HCT116 (cell line): ENCODE measurements at regions not wholly inside any gene's neighbourhood (a gene's known extent, or its start where the extent isn't known, plus 50 kb on each side); places are given as distances from the start of the nearest gene placed in this dataset.

Experiments
- ATAC-seq: fragments of 200-7000 bp; cut with Tn5 transposase; 2 replicates; pipeline ENCODE4 v1.9.1; 2020; ENCODE audit warnings: mild to moderate bottlenecking, moderate library complexity
- BruUV-seq: library from RNA; stranded (reverse); fragments of 400-500 nt; replicated peaks from 2 replicates; lab custom pipeline; 2021; lab: Mats Ljungman, UMichigan
- CTCF ChIA-PET: fragments of 300-600 bp; sonication (Branson Sonifier 250); formaldehyde crosslinking; loops from one replicate; lab custom pipeline; 2021; ENCODE audit warnings: antibody characterized with exemption; lab: Charles Lee
- POLR2A ChIA-PET: fragments of 300-600, 350-600 bp; sonication (Branson Sonifier 250); formaldehyde crosslinking; loops from one replicate; lab custom pipeline; 2021; ENCODE audit warnings: antibody characterized with exemption; lab: Charles Lee
- RAD21 ChIA-PET, 2 experiments: fragments of 300-600 bp; sonication (Branson Sonifier 250); formaldehyde crosslinking; loops; one replicate each; lab custom pipeline; 2023; ENCODE audit warnings: low total read pairs in 2 of 2; ENCODE audit not compliant: uncharacterized antibody in 2 of 2, unreplicated experiment in 2 of 2, low non-redundant PET in 1 of 2; lab: Charles Lee
- DNase-seq: peaks from one replicate; pipeline ENCODE4 v3.0.0-alpha.2; 2010; ENCODE audit warnings: low read depth, low spot score
- H2AFZ ChIP-seq: fragments of 200-600 bp; shearing (Covaris generic), sonication (generic); 2 replicates; pipeline ENCODE4 v1.6.1; 2017; ENCODE audit warnings: low read depth, mixed run types, mixed read lengths, antibody characterized with exemption, low read length; ENCODE audit not compliant: poor library complexity, severe bottlenecking
- H3K27ac ChIP-seq: 2 replicates; pipeline ENCODE4 v1.5.1; 2012; ENCODE audit warnings: low read depth, low read length
- H3K27me3 ChIP-seq: fragments of 200-600 bp; sonication (generic); 2 replicates; pipeline ENCODE4 v1.6.1; 2016; ENCODE audit warnings: mixed run types, low read length, mixed read lengths; ENCODE audit not compliant: insufficient read depth
- H3K36me3 ChIP-seq, 2 experiments: fragments of 200-500 bp in 1 of 2; fragments of 200-600 bp in 1 of 2; sonication (Bioruptor generic) in 1 of 2; sonication (generic) in 1 of 2; 2 replicates each; pipeline versions ENCODE4 v1.5.1 to v1.6.1; 2014 to 2016; ENCODE audit warnings: low read length in 2 of 2, inconsistent platforms in 1 of 2, mixed read lengths in 1 of 2, mixed run types in 1 of 2; ENCODE audit not compliant: insufficient read depth in 2 of 2, control insufficient read depth in 1 of 2
- H3K4me1 ChIP-seq, 2 experiments: fragments of 200-600 bp in 1 of 2; sonication (generic) in 1 of 2; 2 replicates each; pipeline versions ENCODE4 v1.5.1 to v1.6.1; 2012 to 2017; ENCODE audit warnings: low read length in 2 of 2, inconsistent platforms in 1 of 2, mild to moderate bottlenecking in 1 of 2, mixed read lengths in 1 of 2, mixed run types in 1 of 2, moderate library complexity in 1 of 2; ENCODE audit not compliant: insufficient read depth in 2 of 2, control insufficient read depth in 1 of 2
- H3K4me2 ChIP-seq: fragments of 200-600 bp; sonication (generic); 2 replicates; pipeline ENCODE4 v1.6.1; 2017; ENCODE audit warnings: mixed run types, low read length, mixed read lengths
- H3K4me3 ChIP-seq, 2 experiments: fragments of 200-600 bp in 1 of 2; sonication (generic) in 1 of 2; replicated peaks in 1 of 2; 2 replicates each; pipeline ENCODE4 v1.5.1; 2011 to 2016; ENCODE audit warnings: low read length in 2 of 2, control low read depth in 1 of 2, low read depth in 1 of 2, mild to moderate bottlenecking in 1 of 2, mixed read lengths in 1 of 2, mixed run types in 1 of 2
- H3K79me2 ChIP-seq: fragments of 200-600 bp; sonication (generic); 2 replicates; pipeline ENCODE4 v1.6.1; 2017; ENCODE audit warnings: mild to moderate bottlenecking, mixed run types, low read length, moderate library complexity, mixed read lengths; ENCODE audit not compliant: insufficient read depth
- H3K9ac ChIP-seq: fragments of 200-600 bp; sonication (generic); 2 replicates; pipeline ENCODE4 v1.6.1; 2016; ENCODE audit warnings: low read length, mixed read lengths
- H3K9me2 ChIP-seq: fragments of 200-600 bp; sonication (generic), shearing (Covaris generic); 2 replicates; pipeline ENCODE4 v1.6.1; 2017; ENCODE audit warnings: mixed run types, mild to moderate bottlenecking, moderate library complexity; ENCODE audit not compliant: insufficient read depth
- H3K9me3 ChIP-seq, 2 experiments: fragments of 200-500 bp in 1 of 2; fragments of 200-600 bp in 1 of 2; sonication (Bioruptor generic) in 1 of 2; sonication (generic) in 1 of 2; 2 replicates each; pipeline ENCODE4 v1.6.1; 2014 to 2017; ENCODE audit warnings: low read length in 2 of 2, mixed read lengths in 2 of 2, inconsistent platforms in 1 of 2, low read depth in 1 of 2, mild to moderate bottlenecking in 1 of 2, mixed run types in 1 of 2, moderate library complexity in 1 of 2; ENCODE audit not compliant: control insufficient read depth in 1 of 2, insufficient read depth in 1 of 2
- H4K20me1 ChIP-seq: fragments of 200-600 bp; sonication (generic), shearing (Covaris generic); 2 replicates; pipeline ENCODE4 v1.6.1; 2017; ENCODE audit warnings: mixed run types, mild to moderate bottlenecking, moderate library complexity; ENCODE audit not compliant: insufficient read depth
- ATF3 ChIP-seq: IDR thresholded peaks from 2 replicates; pipeline ENCODE4 v1.6.1; 2012
- CBX3 ChIP-seq: IDR thresholded peaks from 2 replicates; pipeline ENCODE4 v1.6.1; 2012; ENCODE audit warnings: low read depth
- CEBPB ChIP-seq: IDR thresholded peaks from 2 replicates; pipeline ENCODE4 v1.6.1; 2012; ENCODE audit warnings: low read depth
- CTCF ChIP-seq, 3 experiments: fragments of 200-600 bp in 1 of 3; sonication (generic) in 1 of 3; IDR thresholded peaks in 2 of 3; conservative IDR thresholded peaks in 1 of 3; 2 replicates each; pipeline ENCODE4 v1.5.1; 2012 to 2017; ENCODE audit warnings: low read depth in 2 of 3, low read length in 2 of 3, antibody characterized with exemption in 1 of 3, borderline replicate concordance in 1 of 3, control low read depth in 1 of 3, mild to moderate bottlenecking in 1 of 3, mixed read lengths in 1 of 3, mixed run types in 1 of 3, moderate library complexity in 1 of 3; ENCODE audit not compliant: insufficient read depth in 1 of 3
- EGR1 ChIP-seq: IDR thresholded peaks from 2 replicates; pipeline ENCODE4 v1.6.1; 2012; ENCODE audit warnings: low read depth
- ELF1 ChIP-seq: IDR thresholded peaks from 2 replicates; pipeline ENCODE4 v1.6.1; 2012; ENCODE audit warnings: low read depth, borderline replicate concordance
- EZH2 ChIP-seq: fragments of 200-600 bp; sonication (generic); IDR thresholded peaks from 2 replicates; pipeline ENCODE4 v1.6.1; 2017; ENCODE audit warnings: antibody characterized with exemption, mixed run types
- EZH2phosphoT487 ChIP-seq: fragments of 200-600 bp; IDR thresholded peaks from 2 replicates; pipeline ENCODE4 v1.6.1; 2018; ENCODE audit warnings: antibody characterized with exemption, borderline replicate concordance
- FOSL1 ChIP-seq: IDR thresholded peaks from 2 replicates; pipeline ENCODE4 v1.6.1; 2012; ENCODE audit warnings: low read depth
- JUND ChIP-seq: IDR thresholded peaks from 2 replicates; pipeline ENCODE4 v1.6.1; 2012
- MAX ChIP-seq: IDR thresholded peaks from 2 replicates; pipeline ENCODE4 v1.6.1; 2012
- POLR2A ChIP-seq: IDR thresholded peaks from 2 replicates; pipeline ENCODE4 v1.7.0; 2011; ENCODE audit warnings: borderline replicate concordance; ENCODE audit not compliant: insufficient read depth, insufficient read length; ENCODE audit errors: extremely low read depth
- POLR2AphosphoS5 ChIP-seq: IDR thresholded peaks from 2 replicates; pipeline ENCODE4 v1.6.1; 2011; ENCODE audit warnings: mild to moderate bottlenecking, low read depth, low read length, moderate library complexity
- RAD21 ChIP-seq: IDR thresholded peaks from 2 replicates; pipeline ENCODE4 v1.6.1; 2012; ENCODE audit warnings: low read depth, mild to moderate bottlenecking
- SIN3A ChIP-seq: IDR thresholded peaks from 2 replicates; pipeline ENCODE4 v1.6.1; 2012; ENCODE audit warnings: low read depth
- SRF ChIP-seq: IDR thresholded peaks from 2 replicates; pipeline ENCODE4 v1.6.1; 2012; ENCODE audit warnings: low read depth
- YY1 ChIP-seq: IDR thresholded peaks from 2 replicates; pipeline ENCODE4 v1.6.1; 2011; ENCODE audit warnings: low read length, low read depth, moderate library complexity, mild to moderate bottlenecking; ENCODE audit not compliant: insufficient replicate concordance; ENCODE audit errors: extremely low read depth
- ZBTB33 ChIP-seq: IDR thresholded peaks from 2 replicates; pipeline ENCODE4 v1.6.1; 2011; ENCODE audit warnings: mild to moderate bottlenecking, low read length, moderate library complexity; ENCODE audit not compliant: insufficient replicate concordance; ENCODE audit errors: extremely low read depth
- ZFX ChIP-seq: fragments of 450-650 bp; IDR thresholded peaks from 2 replicates; pipeline ENCODE4 v1.6.1; 2017
- ZNF274 ChIP-seq: fragments of 200-500 bp; sonication (Bioruptor generic); IDR thresholded peaks from 2 replicates; pipeline ENCODE4 v1.6.1; 2014; ENCODE audit warnings: mild to moderate bottlenecking, low read depth, low read length, inconsistent platforms
- intact Hi-C: fragments of 100-400 bp; cut with micrococcal nuclease; formaldehyde crosslinking; loops from 2 replicates; pipeline ENCODE4 v1.10.0; 2022

DNA sequence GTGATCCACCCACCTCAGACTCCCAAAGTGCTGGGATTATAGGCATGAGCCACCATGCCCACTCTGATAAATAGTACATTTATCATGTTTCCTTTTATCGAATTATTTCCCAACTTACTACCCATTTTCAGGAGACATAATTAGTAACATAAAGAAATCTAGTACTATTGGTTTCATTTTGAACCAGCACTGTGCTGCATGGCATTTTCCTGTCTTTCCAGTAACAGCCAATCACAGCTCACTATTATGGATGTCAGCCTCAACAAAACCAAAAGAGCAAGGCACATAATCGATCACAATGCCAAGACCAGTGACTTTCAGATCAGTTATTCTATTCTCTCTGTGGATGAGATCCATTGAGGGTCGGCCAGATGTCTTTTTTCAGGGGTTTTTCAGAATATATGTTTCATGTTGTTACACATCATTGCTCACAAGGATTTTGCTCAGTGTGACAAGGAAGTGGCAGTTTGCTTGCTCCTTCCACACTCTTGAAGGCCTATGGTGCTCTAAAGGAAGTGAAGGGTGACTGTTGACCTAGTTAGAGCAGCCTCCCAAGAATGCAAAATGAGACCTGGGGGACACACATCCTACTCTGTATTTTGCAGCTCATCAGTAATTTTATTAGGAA lies 233.4 kb downstream of the KCNRG start:
- no peak for ATAC-seq
- H3K9me2 ChIP-seq = no peaks in the 10 kb centered on the region
- 0 out of 2 replicates have a peak, but pooled peaks cover 3% of the 10 kb centered on the region for H3K27me3 ChIP-seq
- no peaks in the 10 kb centered on the region for H3K79me2 ChIP-seq
- CTCF ChIA-PET = no interaction called here
- H3K4me2 ChIP-seq = no peak overlapping the region
- H3K4me1 ChIP-seq = peaks cover 20 to 22% of the 10 kb centered on the region in 2 experiments
- no peak for TF ChIP-seq MAX
- no peak for TF ChIP-seq SIN3A
- TF ChIP-seq RAD21 = no peak
- no peak for TF ChIP-seq CEBPB
- TF ChIP-seq CTCF (IDR thresholded peaks at IDR 0.05 in 2 of 3, conservative IDR thresholded peaks at IDR 0.05 in 1 of 3; ENCODE audit: borderline replicate concordance in 1 of 3, insufficient read depth in 1 of 3, low read depth in 2 of 3, low read length in 2 of 3) = no peak
- TF ChIP-seq ZBTB33 = no peak
- TF ChIP-seq FOSL1 = no peak
- no peak for TF ChIP-seq ELF1
- no peak for TF ChIP-seq ATF3
- TF ChIP-seq EZH2 = no peak
- TF ChIP-seq ZFX = no peak
- no peak for TF ChIP-seq EZH2phosphoT487
- TF ChIP-seq CBX3 = no peak
- no peak for TF ChIP-seq YY1
- TF ChIP-seq POLR2A = no peak
- no peak for TF ChIP-seq EGR1
- TF ChIP-seq POLR2AphosphoS5 = no peak
- TF ChIP-seq SRF = no peak
- no peak for TF ChIP-seq ZNF274
- no peak for TF ChIP-seq JUND
- TF ChIP-seq, all 23 proteins: peak for 0
- H3K36me3 ChIP-seq = no peaks in the 10 kb centered on the region
- DNase-seq = no peak
- intact Hi-C loops = loop anchor here (5.0 kb wide), 1 partner anchor 166 kb away; no protein-coding TSS in a partner anchor
- no peaks in the 10 kb centered on the region for H3K9me3 ChIP-seq
- no peak overlapping the region for H3K27ac ChIP-seq
- BruUV-seq = no TSS peak
- no peak overlapping the region for H3K9ac ChIP-seq
- H3K4me3 ChIP-seq = no peak overlapping the region
- RAD21 ChIA-PET = no interaction called here
- POLR2A ChIA-PET = no interaction called here
- H4K20me1 ChIP-seq = peaks cover 5% of the 10 kb centered on the region; the same call in 1 of the 2 replicates
- no peak overlapping the region for H2AFZ ChIP-seq
